Vagina (tissue), 2 donors: ENCODE measurements at regions not wholly inside any gene's neighbourhood (a gene's known extent, or its start where the extent isn't known, plus 50 kb on each side); places are given as distances from the start of the nearest gene placed in this dataset.
A peak's percentile ranks its signal among the peaks of the same experiment; 100 is the strongest.

Experiments used
- DNase-seq, 2 donors: peaks; one replicate each; pipeline ENCODE4 v3.0.0-alpha.2; 2017; ENCODE audit errors: extremely low spot score in 2 of 2
- H3K27ac ChIP-seq: fragments of 200-600 bp; sonication (generic); one replicate; pipeline ENCODE4 v1.5.1; 2019
- H3K27me3 ChIP-seq: fragments of 200-600 bp; sonication (generic); one replicate; pipeline ENCODE4 v1.5.1; 2019
- H3K36me3 ChIP-seq, 2 donors: fragments of 200-600 bp; sonication (generic); one replicate each; pipeline ENCODE4 v1.5.1; 2017 to 2019
- H3K4me1 ChIP-seq: fragments of 200-600 bp; sonication (generic); one replicate; pipeline ENCODE4 v1.5.1; 2019
- H3K4me3 ChIP-seq, 2 donors: fragments of 200-600 bp; sonication (generic); 1 replicate in 1 of 2; 2 replicates in 1 of 2; pipeline ENCODE4 v1.5.1; 2016 to 2019
- H3K9me3 ChIP-seq: fragments of 200-600 bp; sonication (generic); one replicate; pipeline ENCODE4 v1.5.1; 2019
- CTCF ChIP-seq, 3 experiments: fragments of 450-650 bp in 2 of 3; fragments of 200-600 bp in 1 of 3; sonication (generic) in 1 of 3; IDR thresholded peaks; one replicate each; pipeline ENCODE4 v1.5.1; 2017 to 2019; ENCODE audit warnings: antibody characterized with exemption in 3 of 3, mild to moderate bottlenecking in 2 of 3, moderate library complexity in 2 of 3
- POLR2A ChIP-seq, 2 donors: fragments of 450-650 bp; IDR thresholded peaks; one replicate each; pipeline ENCODE4 v1.6.1; 2017; ENCODE audit warnings: antibody characterized with exemption in 2 of 2, mild to moderate bottlenecking in 2 of 2, moderate library complexity in 2 of 2
- POLR2AphosphoS5 ChIP-seq, 2 donors: sonication (generic); formaldehyde crosslinking; IDR thresholded peaks; one replicate each; pipeline ENCODE4 v1.9.0; 2017; ENCODE audit warnings: antibody characterized with exemption in 2 of 2, mild to moderate bottlenecking in 2 of 2, low read depth in 1 of 2; ENCODE audit not compliant: insufficient read depth in 1 of 2
- intact Hi-C: fragments of 100-400 bp; cut with DNase I; formaldehyde crosslinking; loops from one replicate; pipeline ENCODE4 v1.15.1; 2023

- Histone ChIP-seq H3K36me3 (no peaks in the 10 kb centered on the region), H3K27me3 (no peaks in the 10 kb centered on the region), H3K9me3 (no peaks in the 10 kb centered on the region), H3K4me1 (no peaks in the 10 kb centered on the region), H3K4me3 (no peak overlapping the region), H3K27ac (no peak overlapping the region)
- DNase-seq = peak in 1 of 2 donors; percentile 49
- intact Hi-C loops = no loop called here
- TF ChIP-seq POLR2A (IDR thresholded peaks at IDR 0.05) (no peak), POLR2AphosphoS5 (IDR thresholded peaks at IDR 0.05; ENCODE audit: insufficient read depth in 1 of 2, low read depth in 1 of 2) (no peak), CTCF (IDR thresholded peaks at IDR 0.05) (no peak)
Measured at GRCh38 chr13:111977179-111977506, 89.8 kb upstream of the SOX1 start.

- Histone ChIP-seq H3K27ac (no peak overlapping the region), H3K36me3 (no peaks in the 10 kb centered on the region), H3K9me3 (no peaks in the 10 kb centered on the region), H3K27me3 (no peaks in the 10 kb centered on the region), H3K4me1 (no peaks in the 10 kb centered on the region), H3K4me3 (no peak overlapping the region)
- intact Hi-C loops = no loop called here
- TF ChIP-seq CTCF (IDR thresholded peaks at IDR 0.05) (no peak), POLR2A (IDR thresholded peaks at IDR 0.05) (no peak), POLR2AphosphoS5 (IDR thresholded peaks at IDR 0.05; ENCODE audit: insufficient read depth in 1 of 2, low read depth in 1 of 2) (no peak)
- no peak for DNase-seq
Measured at GRCh38 chr13:111978546-111978945, 88.4 kb upstream of the SOX1 start.

GRCh38 chr13:111980146-111980929 lies 86.6 kb upstream of the SOX1 start:
- no peak overlapping the region for H3K4me3 ChIP-seq
- intact Hi-C loops = no loop called here
- no peak overlapping the region for H3K27ac ChIP-seq
- no peaks in the 10 kb centered on the region for H3K36me3 ChIP-seq
- H3K9me3 ChIP-seq = no peaks in the 10 kb centered on the region
- H3K27me3 ChIP-seq = no peaks in the 10 kb centered on the region
- H3K4me1 ChIP-seq = no peaks in the 10 kb centered on the region
- TF ChIP-seq POLR2A (IDR thresholded peaks at IDR 0.05) (no peak), CTCF (IDR thresholded peaks at IDR 0.05) (no peak), POLR2AphosphoS5 (IDR thresholded peaks at IDR 0.05; ENCODE audit: insufficient read depth in 1 of 2, low read depth in 1 of 2) (no peak)
- DNase-seq = peak in 1 of 2 donors; percentile 70

GRCh38 chr13:111981006-111981405 lies 85.9 kb upstream of the SOX1 start:
- Histone ChIP-seq H3K9me3 (no peaks in the 10 kb centered on the region), H3K27me3 (no peaks in the 10 kb centered on the region), H3K36me3 (no peaks in the 10 kb centered on the region), H3K4me1 (no peaks in the 10 kb centered on the region), H3K27ac (no peak overlapping the region), H3K4me3 (no peak overlapping the region)
- peak in 1 of 2 donors; percentile 61 for DNase-seq
- intact Hi-C loops = no loop called here
- TF ChIP-seq POLR2AphosphoS5 (IDR thresholded peaks at IDR 0.05; ENCODE audit: insufficient read depth in 1 of 2, low read depth in 1 of 2) = no peak
- no peak for TF ChIP-seq POLR2A (IDR thresholded peaks at IDR 0.05)
- no peak for TF ChIP-seq CTCF (IDR thresholded peaks at IDR 0.05)

GRCh38 chr13:111981446-111982165 lies 85.3 kb upstream of the SOX1 start:
- DNase-seq = no peak
- Histone ChIP-seq H3K27ac (no peak overlapping the region), H3K4me3 (no peak overlapping the region), H3K27me3 (no peaks in the 10 kb centered on the region), H3K4me1 (no peaks in the 10 kb centered on the region), H3K9me3 (no peaks in the 10 kb centered on the region), H3K36me3 (no peaks in the 10 kb centered on the region)
- intact Hi-C loops = no loop called here
- TF ChIP-seq POLR2A (IDR thresholded peaks at IDR 0.05) (no peak), CTCF (IDR thresholded peaks at IDR 0.05) (no peak), POLR2AphosphoS5 (IDR thresholded peaks at IDR 0.05; ENCODE audit: insufficient read depth in 1 of 2, low read depth in 1 of 2) (no peak)
